NCI-H1417 treated with DMSO at 0.1 percent for 48 hours (cell line): ENCODE measurements at regions not wholly inside any gene's neighbourhood (a gene's known extent, or its start where the extent isn't known, plus 50 kb on each side); places are given as distances from the start of the nearest gene placed in this dataset.

Experiments used
- DNase-seq: peaks from one replicate; lab custom pipeline; 2025; lab: John Stamatoyannopoulos, UW

GRCh38 chr12:111196532-111196931, 172.4 kb downstream of the PHETA1 start:
- no peak for DNase-seq

- no peak for DNase-seq
These were observed 173.6 kb downstream of the PHETA1 start for GRCh38 chr12:111195316-111195715.

- no peak for DNase-seq
These were observed 174.2 kb downstream of the PHETA1 start for GRCh38 chr12:111194703-111195051.

- DNase-seq, result no peak
These were observed 174.8 kb downstream of the PHETA1 start for GRCh38 chr12:111193977-111194702.

GRCh38 chr12:111193496-111193895, 175.4 kb downstream of the PHETA1 start:
- DNase-seq, result no peak

- DNase-seq, result no peak
These were observed 175.8 kb downstream of the PHETA1 start for GRCh38 chr12:111193067-111193466.

- no peak for DNase-seq
These were observed 176.2 kb downstream of the PHETA1 start for GRCh38 chr12:111192647-111193046.

- no peak for DNase-seq
These were observed 178.0 kb downstream of the PHETA1 start for GRCh38 chr12:111190741-111191526.

- DNase-seq, result no peak
These were observed 179.1 kb downstream of the PHETA1 start for GRCh38 chr12:111189792-111190191.

- DNase-seq, result no peak
These were observed 180.5 kb downstream of the PHETA1 start for GRCh38 chr12:111188436-111188835.

- DNase-seq, result no peak
These were observed 182.5 kb downstream of the PHETA1 start for GRCh38 chr12:111186347-111186746.

GRCh38 chr12:111185889-111186227, 183.0 kb downstream of the PHETA1 start:
- no peak for DNase-seq

- no peak for DNase-seq
These were observed 183.5 kb downstream of the PHETA1 start for GRCh38 chr12:111185206-111185888.

- no peak for DNase-seq
These were observed 184.7 kb downstream of the PHETA1 start for GRCh38 chr12:111184161-111184560.

- no peak for DNase-seq
These were observed 185.8 kb downstream of the PHETA1 start for GRCh38 chr12:111183094-111183493.

- DNase-seq, result no peak
These were observed 186.5 kb downstream of the PHETA1 start for GRCh38 chr12:111182382-111182781.

GRCh38 chr12:111181143-111181726, 187.7 kb downstream of the PHETA1 start:
- DNase-seq, result no peak

GRCh38 chr12:111180426-111181142, 188.3 kb downstream of the PHETA1 start:
- no peak for DNase-seq

GRCh38 chr12:111178181-111179081, 190.5 kb downstream of the PHETA1 start:
- DNase-seq, result no peak

- DNase-seq, result no peak
These were observed 193.3 kb downstream of the PHETA1 start for GRCh38 chr12:111175396-111176094.
